ENCODE measurements at regions not wholly inside any gene's neighbourhood (a gene's known extent, or its start where the extent isn't known, plus 50 kb on each side); places are given as distances from the start of the nearest gene placed in this dataset.

- Histone ChIP-seq H3K36me3 (ENCODE audit: control insufficient read depth, insufficient read depth, low read length) (no peaks in the 10 kb centered on the region), H3K27me3 (ENCODE audit: control insufficient read depth, insufficient read depth, low read length) (no peaks in the 10 kb centered on the region), H3K4me1 (ENCODE audit: control insufficient read depth, insufficient read depth, low read length) (no peaks in the 10 kb centered on the region), H3K4me3 (ENCODE audit: low read depth in 2 of 2, low read length in 2 of 2) (no peak overlapping the region), H3K27ac (ENCODE audit: low read length) (no peak overlapping the region), H3K9me3 (ENCODE audit: control insufficient read depth, insufficient read depth, low read depth, low read length) (no peaks in the 10 kb centered on the region)
- DNase-seq (ENCODE audit: low read depth, low spot score) (no peak), ATAC-seq (no peak)
- TF ChIP-seq REST (IDR thresholded peaks at IDR 0.05; ENCODE audit: insufficient read depth in 1 of 2, low read depth in 2 of 2, low read length in 1 of 2) = no peak
- no peak for TF ChIP-seq TCF7L2 (IDR thresholded peaks at IDR 0.05; ENCODE audit: low read depth, low read length)
- no peak for TF ChIP-seq SIN3A (IDR thresholded peaks at IDR 0.05; ENCODE audit: borderline replicate concordance, insufficient read depth, low read depth, low read length)
- no peak for TF ChIP-seq POLR2AphosphoS5 (IDR thresholded peaks at IDR 0.05; ENCODE audit: low read depth, low read length)
- ChIA-PET CTCF (no interaction called here), POLR2A (no interaction called here)
- no TSS peak for BruUV-seq (replicated peaks)
- in situ Hi-C loops (cut with HindIII; ENCODE audit: low pct_unique_long_range_greater_than_20kb, low sequenced_read_pairs) = no loop called here
- intact Hi-C loops (cut with micrococcal nuclease; ENCODE audit: unreplicated experiment) = no loop called here
Observed at GRCh38 chr12:77689510-77690086, 141.1 kb upstream of the NAV3 start.

GRCh38 chr12:77687321-77687720, 143.4 kb upstream of the NAV3 start:
- Histone ChIP-seq H3K9me3 (ENCODE audit: control insufficient read depth, insufficient read depth, low read depth, low read length) (no peaks in the 10 kb centered on the region), H3K4me1 (ENCODE audit: control insufficient read depth, insufficient read depth, low read length) (no peaks in the 10 kb centered on the region), H3K27ac (ENCODE audit: low read length) (no peak overlapping the region), H3K27me3 (ENCODE audit: control insufficient read depth, insufficient read depth, low read length) (no peaks in the 10 kb centered on the region), H3K4me3 (ENCODE audit: low read depth in 2 of 2, low read length in 2 of 2) (no peak overlapping the region), H3K36me3 (ENCODE audit: control insufficient read depth, insufficient read depth, low read length) (no peaks in the 10 kb centered on the region)
- no peak for ATAC-seq
- in situ Hi-C loops (cut with HindIII; ENCODE audit: low pct_unique_long_range_greater_than_20kb, low sequenced_read_pairs) (no loop called here), intact Hi-C loops (cut with micrococcal nuclease; ENCODE audit: unreplicated experiment) (no loop called here)
- DNase-seq (ENCODE audit: low read depth, low spot score) = no peak
- TF ChIP-seq CTCF (IDR thresholded peaks at IDR 0.05) = no peak
- no peak for TF ChIP-seq POLR2AphosphoS5 (IDR thresholded peaks at IDR 0.05; ENCODE audit: low read depth, low read length)
- no peak for TF ChIP-seq TCF7L2 (IDR thresholded peaks at IDR 0.05; ENCODE audit: low read depth, low read length)
- TF ChIP-seq SIN3A (IDR thresholded peaks at IDR 0.05; ENCODE audit: borderline replicate concordance, insufficient read depth, low read depth, low read length) = no peak
- no peak for TF ChIP-seq REST (IDR thresholded peaks at IDR 0.05; ENCODE audit: insufficient read depth in 1 of 2, low read depth in 2 of 2, low read length in 1 of 2)
- CTCF ChIA-PET = no interaction called here
- POLR2A ChIA-PET = no interaction called here
- BruUV-seq (replicated peaks) = no TSS peak

Data from Panc1 (cell line).